ENCODE measurements at regions not wholly inside any gene's neighbourhood (a gene's known extent, or its start where the extent isn't known, plus 50 kb on each side); places are given as distances from the start of the nearest gene placed in this dataset.

DNA sequence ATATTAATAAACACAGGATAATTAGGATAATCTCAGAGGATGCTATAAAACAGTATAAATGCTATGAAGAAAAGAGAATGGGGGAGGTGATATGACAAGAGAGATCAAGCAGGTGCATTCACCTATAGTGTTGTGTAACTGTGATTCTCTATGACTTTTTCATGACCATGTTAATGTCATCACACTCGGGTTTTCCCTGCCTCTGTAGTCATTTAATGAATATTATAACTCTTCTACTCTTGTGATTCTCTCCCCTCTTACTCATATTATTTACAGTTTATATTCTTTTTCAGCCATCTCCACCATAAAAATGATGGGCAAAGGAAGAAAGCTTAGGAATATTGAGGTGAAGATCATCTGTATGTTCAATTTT lies 106.9 kb upstream of the SGK1 start:
- no peak for DNase-seq (ENCODE audit: low spot score)
- TF ChIP-seq, protein P1, sequence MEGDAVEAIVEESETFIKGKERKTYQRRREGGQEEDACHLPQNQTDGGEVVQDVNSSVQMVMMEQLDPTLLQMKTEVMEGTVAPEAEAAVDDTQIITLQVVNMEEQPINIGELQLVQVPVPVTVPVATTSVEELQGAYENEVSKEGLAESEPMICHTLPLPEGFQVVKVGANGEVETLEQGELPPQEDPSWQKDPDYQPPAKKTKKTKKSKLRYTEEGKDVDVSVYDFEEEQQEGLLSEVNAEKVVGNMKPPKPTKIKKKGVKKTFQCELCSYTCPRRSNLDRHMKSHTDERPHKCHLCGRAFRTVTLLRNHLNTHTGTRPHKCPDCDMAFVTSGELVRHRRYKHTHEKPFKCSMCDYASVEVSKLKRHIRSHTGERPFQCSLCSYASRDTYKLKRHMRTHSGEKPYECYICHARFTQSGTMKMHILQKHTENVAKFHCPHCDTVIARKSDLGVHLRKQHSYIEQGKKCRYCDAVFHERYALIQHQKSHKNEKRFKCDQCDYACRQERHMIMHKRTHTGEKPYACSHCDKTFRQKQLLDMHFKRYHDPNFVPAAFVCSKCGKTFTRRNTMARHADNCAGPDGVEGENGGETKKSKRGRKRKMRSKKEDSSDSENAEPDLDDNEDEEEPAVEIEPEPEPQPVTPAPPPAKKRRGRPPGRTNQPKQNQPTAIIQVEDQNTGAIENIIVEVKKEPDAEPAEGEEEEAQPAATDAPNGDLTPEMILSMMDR (IDR thresholded peaks at IDR 0.05; ENCODE audit: extremely low read depth, missing control alignments) = no peak

DNA sequence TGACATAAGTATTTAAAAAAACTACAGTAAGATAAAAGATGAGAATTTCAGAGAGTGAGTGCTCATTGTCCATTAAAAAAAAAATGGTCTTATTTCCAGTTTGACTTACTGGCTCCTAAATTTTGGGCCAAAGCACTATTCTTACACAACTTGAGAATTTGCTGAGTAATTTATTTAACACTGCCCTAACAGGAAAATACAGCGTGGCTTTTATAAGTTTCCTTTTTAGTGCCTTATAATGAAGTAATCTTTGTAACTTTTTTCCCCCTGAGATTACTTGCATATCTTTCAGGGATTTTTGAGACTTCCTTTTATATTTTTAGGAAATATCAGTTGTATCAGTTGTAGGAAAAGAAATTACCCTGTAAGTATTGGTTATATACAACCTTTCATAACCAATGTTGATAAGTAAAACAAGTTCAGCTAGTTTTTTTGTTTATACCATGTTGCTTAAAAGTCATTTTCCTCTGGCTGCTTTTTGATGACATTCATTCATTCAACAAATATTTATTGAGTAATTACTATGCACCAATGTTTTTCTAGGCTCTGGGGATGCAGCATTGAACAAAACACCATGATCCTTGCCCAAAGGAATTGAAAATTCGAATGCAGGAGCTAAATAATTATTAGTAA lies 106.4 kb upstream of the SGK1 start:
- TF ChIP-seq, protein P1 (IDR thresholded peaks at IDR 0.05; ENCODE audit: extremely low read depth, missing control alignments) = no peak
- DNase-seq (ENCODE audit: low spot score) = no peak

DNA sequence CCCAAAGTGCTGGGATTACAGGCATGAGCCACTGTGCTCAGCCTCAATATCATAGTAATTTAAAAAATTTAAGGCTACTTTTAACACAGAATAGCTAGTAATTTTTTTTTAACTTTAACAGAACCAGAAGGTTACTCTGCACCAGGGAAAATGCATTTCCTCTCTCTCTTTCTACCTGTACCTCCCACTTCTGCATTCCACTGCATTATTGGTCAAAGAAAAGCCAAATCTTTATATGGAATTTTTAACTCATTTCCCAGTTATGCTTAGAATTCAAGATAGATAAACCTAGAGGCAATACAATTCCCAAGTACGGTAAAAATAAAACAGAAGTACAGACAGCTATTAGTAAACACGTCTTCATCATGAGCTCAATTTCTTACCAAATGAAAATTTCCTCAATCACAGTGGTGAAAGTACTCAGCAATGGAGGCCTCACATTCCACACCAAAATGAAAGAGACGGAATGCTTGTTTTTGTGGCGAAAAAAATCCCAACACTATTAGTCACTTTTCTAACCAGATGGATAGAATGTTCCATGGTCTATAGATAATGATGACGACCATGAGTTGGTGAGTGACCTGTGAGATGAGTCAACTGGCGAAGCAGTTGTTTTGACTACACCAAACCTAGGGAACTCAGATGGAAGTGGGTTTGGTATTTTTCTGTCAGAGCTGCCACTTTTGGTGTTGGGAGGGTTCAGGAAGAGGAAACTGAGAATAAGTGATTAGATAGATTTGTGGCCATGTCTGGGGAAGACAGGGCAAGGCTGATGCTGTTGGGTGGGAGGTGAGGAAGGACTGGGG lies 104.7 kb upstream of the SGK1 start:
- no peak for DNase-seq (ENCODE audit: low spot score)
- TF ChIP-seq, protein P1 (IDR thresholded peaks at IDR 0.05; ENCODE audit: extremely low read depth, missing control alignments) = no peak

DNA sequence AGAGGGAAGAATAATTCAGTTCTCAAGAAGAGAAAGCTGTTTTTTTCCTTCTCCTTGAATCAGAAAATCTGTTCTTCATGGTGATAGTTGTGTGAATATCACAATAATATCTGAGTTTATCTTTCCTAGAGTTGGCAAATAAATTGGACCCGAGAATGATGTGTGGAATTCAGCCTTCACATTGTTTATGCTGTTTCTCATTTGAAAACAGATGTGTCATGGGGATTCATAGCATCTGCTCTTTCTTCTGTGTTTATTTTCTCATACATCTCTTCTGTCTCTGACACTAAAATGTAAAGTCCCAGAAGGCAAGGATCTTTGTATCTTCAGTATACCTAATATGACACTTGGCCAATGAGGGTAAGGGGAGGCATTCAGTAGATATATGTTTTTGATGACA lies 103.6 kb upstream of the SGK1 start:
- no peak for DNase-seq (ENCODE audit: low spot score)
- TF ChIP-seq, protein P1 (IDR thresholded peaks at IDR 0.05; ENCODE audit: extremely low read depth, missing control alignments) = no peak

DNA sequence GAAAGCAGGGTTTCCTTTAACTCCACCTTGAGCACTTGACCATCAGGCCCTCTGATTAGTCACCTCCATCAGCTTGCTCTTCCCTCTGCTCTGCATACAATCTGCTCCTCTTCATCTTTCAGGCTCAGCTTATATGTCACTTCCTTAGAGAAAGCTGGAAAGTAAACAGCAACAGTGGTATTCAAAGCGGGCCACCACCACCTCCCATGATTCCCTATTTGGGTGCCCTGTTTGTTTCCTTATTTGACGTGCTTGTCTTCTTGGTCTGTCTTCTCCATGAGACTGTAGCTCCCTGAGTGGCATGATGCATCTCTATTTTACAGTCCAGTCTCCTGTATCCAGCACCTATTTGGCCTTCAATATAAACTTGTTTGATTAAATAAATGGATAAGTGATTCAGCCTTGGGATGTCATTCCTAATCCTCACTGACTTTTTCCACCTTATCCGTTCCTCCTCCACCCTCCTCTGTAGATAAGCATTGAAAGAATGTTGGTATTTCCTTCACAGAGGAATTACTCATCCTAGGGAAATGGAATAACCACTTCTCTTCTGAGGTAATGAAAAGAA lies 102.8 kb upstream of the SGK1 start:
- TF ChIP-seq, protein P1 (IDR thresholded peaks at IDR 0.05; ENCODE audit: extremely low read depth, missing control alignments) = no peak
- DNase-seq (ENCODE audit: low spot score) = no peak

DNA sequence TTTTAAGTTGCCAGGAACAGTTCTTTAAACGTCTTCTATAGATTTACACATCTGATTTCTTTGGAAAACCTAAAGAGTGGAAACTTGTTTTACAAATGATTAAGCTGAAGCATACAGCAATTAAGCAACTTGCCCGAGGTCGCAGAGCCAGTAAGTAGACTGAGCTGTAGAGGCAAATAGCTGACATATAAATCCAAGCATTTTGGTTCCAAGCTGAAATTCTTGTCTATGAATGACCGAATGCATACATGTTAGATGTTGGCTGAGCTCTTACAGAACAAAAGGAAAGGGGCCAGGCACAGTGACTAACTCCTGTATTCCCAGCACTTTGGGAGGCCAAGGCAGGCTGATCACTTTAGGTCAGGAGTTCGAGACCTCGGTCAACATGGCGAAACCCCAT lies 101.8 kb upstream of the SGK1 start:
- no peak for DNase-seq (ENCODE audit: low spot score)
- TF ChIP-seq, protein P1 (IDR thresholded peaks at IDR 0.05; ENCODE audit: extremely low read depth, missing control alignments) = no peak
